ENCODE measurements at regions not wholly inside any gene's neighbourhood (a gene's known extent, or its start where the extent isn't known, plus 50 kb on each side); places are given as distances from the start of the nearest gene placed in this dataset.
"Not testable (repeated sequence)": the region's sequence is repeated elsewhere in the genome, so short reads cannot be mapped to it uniquely, and the experiment has no call there.

DNA sequence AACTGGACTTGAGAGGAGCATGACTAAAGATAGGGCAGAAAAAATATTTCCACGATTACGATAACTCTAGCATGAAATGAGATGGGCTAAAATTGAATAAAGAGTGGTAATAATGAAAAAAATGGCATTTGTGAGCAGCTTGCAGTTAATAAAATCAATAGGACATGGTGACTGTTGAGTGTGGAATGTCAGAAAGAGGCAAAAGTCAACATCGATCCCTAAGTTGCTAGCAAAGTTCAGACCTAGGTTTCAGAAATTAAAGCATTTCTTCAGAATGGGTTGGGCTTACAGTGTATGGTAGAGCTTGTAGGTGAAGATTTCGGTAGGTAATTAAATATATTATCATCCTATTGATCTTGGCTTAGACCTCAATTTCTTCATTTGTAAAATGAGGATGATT, 656.7 kb upstream of the NRG3 start:
- no peak overlapping the region for H3K4me3 ChIP-seq
- no peak for DNase-seq
- TF ChIP-seq CTCF (IDR thresholded peaks at IDR 0.05), result no peak
- TF ChIP-seq POLR2A (IDR thresholded peaks at IDR 0.05), result no peak

GRCh38 chr10:81219758-81220157, 655.2 kb upstream of the NRG3 start:
- intact Hi-C loops (cut with DNase I; ENCODE audit: low total_unique reads), result no loop called here
- no peak overlapping the region for H3K27ac ChIP-seq
- H3K36me3 ChIP-seq, result no peaks in the 10 kb centered on the region
- no peaks in the 10 kb centered on the region for H3K27me3 ChIP-seq
- TF ChIP-seq CTCF (IDR thresholded peaks at IDR 0.05), result no peak
- no peak for TF ChIP-seq POLR2A (IDR thresholded peaks at IDR 0.05)
- no peaks in the 10 kb centered on the region for H3K9me3 ChIP-seq
- H3K4me3 ChIP-seq, result no peak overlapping the region
- H3K4me1 ChIP-seq, result no peaks in the 10 kb centered on the region
- DNase-seq, result no peak

More for the DNA sequence above, 656.7 kb upstream of the NRG3 start:
- no peaks in the 10 kb centered on the region for H3K36me3 ChIP-seq
- H3K27ac ChIP-seq, result no peak overlapping the region
- no peaks in the 10 kb centered on the region for H3K9me3 ChIP-seq
- no peaks in the 10 kb centered on the region for H3K4me1 ChIP-seq
- intact Hi-C loops (cut with DNase I; ENCODE audit: low total_unique reads), result no loop called here
- no peaks in the 10 kb centered on the region for H3K27me3 ChIP-seq

GRCh38 chr10:81248886-81249285, 626.1 kb upstream of the NRG3 start:
- Histone ChIP-seq H3K9me3 (no peaks in the 10 kb centered on the region), H3K27me3 (no peaks in the 10 kb centered on the region), H3K27ac (no peak overlapping the region), H3K4me1 (no peaks in the 10 kb centered on the region), H3K36me3 (no peaks in the 10 kb centered on the region), H3K4me3 (no peak overlapping the region)
- no peak for TF ChIP-seq POLR2A (IDR thresholded peaks at IDR 0.05)
- intact Hi-C loops (cut with DNase I; ENCODE audit: low total_unique reads), result no loop called here
- no peak for DNase-seq

GRCh38 chr10:81251457-81252115, 623.4 kb upstream of the NRG3 start:
- H3K4me3 ChIP-seq, result no peak overlapping the region
- H3K9me3 ChIP-seq, result no peaks in the 10 kb centered on the region
- intact Hi-C loops (cut with DNase I; ENCODE audit: low total_unique reads), result no loop called here
- no peak for TF ChIP-seq POLR2A (IDR thresholded peaks at IDR 0.05)
- TF ChIP-seq CTCF (IDR thresholded peaks at IDR 0.05), result no peak
- H3K27ac ChIP-seq, result no peak overlapping the region
- H3K27me3 ChIP-seq, result no peaks in the 10 kb centered on the region
- no peaks in the 10 kb centered on the region for H3K36me3 ChIP-seq
- no peaks in the 10 kb centered on the region for H3K4me1 ChIP-seq
- no peak for DNase-seq

DNA sequence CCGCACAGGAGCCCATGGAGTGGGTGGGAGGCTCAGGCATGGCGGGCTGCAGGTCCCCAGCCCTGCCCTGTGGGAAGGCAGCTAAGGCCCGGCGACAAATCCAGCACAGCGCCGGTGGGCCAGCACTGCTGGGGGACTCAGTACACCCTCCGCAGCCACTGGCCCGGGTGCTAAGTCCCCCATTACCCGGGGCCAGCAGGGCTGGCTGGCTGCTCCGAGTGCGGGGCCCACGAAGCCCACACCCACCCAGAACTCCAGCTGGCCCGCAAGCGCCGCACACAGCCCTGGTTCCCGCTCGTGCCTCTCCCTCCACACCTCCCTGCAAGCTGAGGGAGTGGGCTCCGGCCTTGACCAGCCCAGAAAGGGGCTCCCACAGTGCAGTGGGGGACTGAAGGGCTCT, 610.0 kb upstream of the NRG3 start:
- intact Hi-C loops (cut with DNase I; ENCODE audit: low total_unique reads); H3K27me3 ChIP-seq; H3K4me1 ChIP-seq; H3K36me3 ChIP-seq; DNase-seq; H3K27ac ChIP-seq; H3K4me3 ChIP-seq; H3K9me3 ChIP-seq: not testable (repeated sequence)

GRCh38 chr10:81270051-81270450, 604.9 kb upstream of the NRG3 start:
- Histone ChIP-seq H3K27ac (no peak overlapping the region), H3K9me3 (no peaks in the 10 kb centered on the region), H3K36me3 (no peaks in the 10 kb centered on the region), H3K4me1 (no peaks in the 10 kb centered on the region), H3K4me3 (no peak overlapping the region), H3K27me3 (no peaks in the 10 kb centered on the region)
- intact Hi-C loops (cut with DNase I; ENCODE audit: low total_unique reads), result no loop called here
- DNase-seq, result no peak
- no peak for TF ChIP-seq CTCF (IDR thresholded peaks at IDR 0.05)
- no peak for TF ChIP-seq POLR2A (IDR thresholded peaks at IDR 0.05)

All from uterus (tissue), 3 donors.